Gastroesophageal sphincter (tissue), 3 donors: ENCODE measurements at regions not wholly inside any gene's neighbourhood (a gene's known extent, or its start where the extent isn't known, plus 50 kb on each side); places are given as distances from the start of the nearest gene placed in this dataset.

Source experiments
- POLR2A ChIP-seq, 2 donors: fragments of 450-650 bp; IDR thresholded peaks; one replicate each; pipeline ENCODE4 v1.6.1; 2017; ENCODE audit warnings: antibody characterized with exemption in 2 of 2, mild to moderate bottlenecking in 2 of 2, moderate library complexity in 1 of 2
- TF ChIP-seq, protein P1 (sequence below), 4 experiments: fragments of 200-600 bp in 2 of 4; fragments of 450-650 bp in 2 of 4; sonication (generic) in 1 of 4; IDR thresholded peaks; one replicate each; pipeline ENCODE4 v1.5.1; 2017 to 2019; ENCODE audit warnings: antibody characterized with exemption in 4 of 4, mild to moderate bottlenecking in 2 of 4, moderate library complexity in 2 of 4

DNA sequence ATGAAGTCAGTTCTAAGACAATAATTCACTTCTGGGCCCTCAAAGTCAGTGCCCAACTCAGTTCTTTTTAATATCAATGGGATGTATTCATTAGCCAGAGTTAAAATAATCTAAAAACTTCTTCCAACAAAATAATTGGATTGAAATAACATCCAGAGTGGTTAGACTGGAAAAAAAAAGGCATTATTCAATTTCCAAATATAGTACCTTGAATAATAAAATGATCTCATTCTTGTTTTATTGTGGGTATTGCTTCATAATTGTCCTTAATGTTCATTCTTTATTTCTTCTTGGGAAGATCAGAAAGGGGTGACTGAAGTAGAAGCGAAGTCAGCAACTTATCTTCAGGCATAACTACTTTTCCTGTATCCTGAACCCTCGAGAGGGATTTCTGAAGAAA, 85.1 kb upstream of the JARID2 start:
- TF ChIP-seq, protein P1, sequence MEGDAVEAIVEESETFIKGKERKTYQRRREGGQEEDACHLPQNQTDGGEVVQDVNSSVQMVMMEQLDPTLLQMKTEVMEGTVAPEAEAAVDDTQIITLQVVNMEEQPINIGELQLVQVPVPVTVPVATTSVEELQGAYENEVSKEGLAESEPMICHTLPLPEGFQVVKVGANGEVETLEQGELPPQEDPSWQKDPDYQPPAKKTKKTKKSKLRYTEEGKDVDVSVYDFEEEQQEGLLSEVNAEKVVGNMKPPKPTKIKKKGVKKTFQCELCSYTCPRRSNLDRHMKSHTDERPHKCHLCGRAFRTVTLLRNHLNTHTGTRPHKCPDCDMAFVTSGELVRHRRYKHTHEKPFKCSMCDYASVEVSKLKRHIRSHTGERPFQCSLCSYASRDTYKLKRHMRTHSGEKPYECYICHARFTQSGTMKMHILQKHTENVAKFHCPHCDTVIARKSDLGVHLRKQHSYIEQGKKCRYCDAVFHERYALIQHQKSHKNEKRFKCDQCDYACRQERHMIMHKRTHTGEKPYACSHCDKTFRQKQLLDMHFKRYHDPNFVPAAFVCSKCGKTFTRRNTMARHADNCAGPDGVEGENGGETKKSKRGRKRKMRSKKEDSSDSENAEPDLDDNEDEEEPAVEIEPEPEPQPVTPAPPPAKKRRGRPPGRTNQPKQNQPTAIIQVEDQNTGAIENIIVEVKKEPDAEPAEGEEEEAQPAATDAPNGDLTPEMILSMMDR (IDR thresholded peaks at IDR 0.05), result no peak
- no peak for TF ChIP-seq POLR2A (IDR thresholded peaks at IDR 0.05)
